A549 (cell line): ENCODE measurements at regions not wholly inside any gene's neighbourhood (a gene's known extent, or its start where the extent isn't known, plus 50 kb on each side); places are given as distances from the start of the nearest gene placed in this dataset.

Experiments used
- CTCF ChIP-seq: fragments of >200 bp; sonication (Bioruptor Twin); formaldehyde crosslinking; IDR thresholded peaks from 3 replicates; pipeline ENCODE4 v1.5.1; 2016
- EP300 ChIP-seq, 2 experiments: fragments of >200 bp; sonication (Bioruptor Twin); formaldehyde crosslinking; IDR thresholded peaks; 2 replicates in 1 of 2; 3 replicates in 1 of 2; pipeline ENCODE4 v1.6.1; 2016 to 2017
- JUN ChIP-seq, 2 experiments: fragments of >200 bp; sonication (Bioruptor Twin); formaldehyde crosslinking; IDR thresholded peaks; 2 replicates in 1 of 2; 3 replicates in 1 of 2; pipeline ENCODE4 v1.6.1; 2016 to 2017
- MAX ChIP-seq: IDR thresholded peaks from 2 replicates; pipeline ENCODE4 v1.6.1; 2012
- MAZ ChIP-seq: fragments of 150-350 bp; IDR thresholded peaks from 2 replicates; pipeline ENCODE4 v1.6.1; 2014; ENCODE audit warnings: antibody characterized with exemption, low read depth, low read length, borderline replicate concordance
- NFE2L2 ChIP-seq: fragments of 150-350 bp; conservative IDR thresholded peaks from 2 replicates; pipeline ENCODE4 v1.6.1; 2014; ENCODE audit warnings: low read length
- RAD21 ChIP-seq, 2 experiments: fragments of >200 bp in 1 of 2; sonication (Bioruptor Twin) in 1 of 2; formaldehyde crosslinking in 1 of 2; IDR thresholded peaks in 1 of 2; conservative IDR thresholded peaks in 1 of 2; 2 replicates in 1 of 2; 3 replicates in 1 of 2; pipeline ENCODE4 v1.6.1; 2012 to 2018; ENCODE audit warnings: inconsistent platforms in 1 of 2
- RCOR1 ChIP-seq: fragments of 150-350 bp; IDR thresholded peaks from 2 replicates; pipeline ENCODE4 v1.6.1; 2014; ENCODE audit warnings: antibody characterized with exemption, low read length, low read depth

GRCh38 chr10:44834131-44834530 is 77.0 kb upstream of the TMEM72 start:
- no peak for TF ChIP-seq CTCF
- TF ChIP-seq MAZ = no peak
- TF ChIP-seq EP300 (IDR thresholded peaks at IDR 0.05) = no peak
- no peak for TF ChIP-seq RCOR1
- no peak for TF ChIP-seq MAX
- no peak for TF ChIP-seq RAD21 (conservative IDR thresholded peaks at IDR 0.05 in 1 of 2, IDR thresholded peaks at IDR 0.05 in 1 of 2)
- no peak for TF ChIP-seq NFE2L2
- no peak for TF ChIP-seq JUN (IDR thresholded peaks at IDR 0.05)
